Kidney epithelial cell (primary cell): ENCODE measurements at regions not wholly inside any gene's neighbourhood (a gene's known extent, or its start where the extent isn't known, plus 50 kb on each side); places are given as distances from the start of the nearest gene placed in this dataset.

Experiments used
- DNase-seq: peaks from one replicate; pipeline ENCODE4 v3.0.0-alpha.2; 2010; ENCODE audit warnings: low read depth
- H3K27me3 ChIP-seq: 2 replicates; pipeline ENCODE4 v1.6.0; 2011; ENCODE audit warnings: low read length; ENCODE audit not compliant: control insufficient read depth, insufficient read depth
- H3K36me3 ChIP-seq: 2 replicates; pipeline ENCODE4 v1.5.1; 2011; ENCODE audit warnings: low read length; ENCODE audit not compliant: control insufficient read depth, insufficient read depth
- H3K4me3 ChIP-seq: 2 replicates; pipeline ENCODE4 v1.5.1; 2011; ENCODE audit warnings: low read depth, mild to moderate bottlenecking, control low read depth, low read length
- CTCF ChIP-seq: IDR thresholded peaks from 2 replicates; pipeline ENCODE4 v1.5.1; 2011; ENCODE audit warnings: mild to moderate bottlenecking, moderate library complexity, low read length, control low read depth, inconsistent platforms; ENCODE audit not compliant: insufficient read depth, poor library complexity, severe bottlenecking

GRCh38 chr16:13492046-13492445, 427.9 kb upstream of the ERCC4 start:
- no peak overlapping the region for H3K4me3 ChIP-seq
- no peaks in the 10 kb centered on the region for H3K27me3 ChIP-seq
- no peaks in the 10 kb centered on the region for H3K36me3 ChIP-seq
- DNase-seq, result no peak
- no peak for TF ChIP-seq CTCF

- no peaks in the 10 kb centered on the region for H3K36me3 ChIP-seq
- DNase-seq, result no peak
- H3K27me3 ChIP-seq, result no peaks in the 10 kb centered on the region
- no peak for TF ChIP-seq CTCF
- H3K4me3 ChIP-seq, result no peak overlapping the region
Measured at GRCh38 chr16:13503960-13504635, 415.9 kb upstream of the ERCC4 start.

GRCh38 chr16:13507530-13507929, 412.4 kb upstream of the ERCC4 start:
- H3K4me3 ChIP-seq, result no peak overlapping the region
- no peaks in the 10 kb centered on the region for H3K36me3 ChIP-seq
- no peak for TF ChIP-seq CTCF
- DNase-seq, result no peak
- H3K27me3 ChIP-seq, result no peaks in the 10 kb centered on the region

- no peaks in the 10 kb centered on the region for H3K27me3 ChIP-seq
- DNase-seq, result no peak
- TF ChIP-seq CTCF, result no peak
- H3K4me3 ChIP-seq, result no peak overlapping the region
- H3K36me3 ChIP-seq, result no peaks in the 10 kb centered on the region
Measured at GRCh38 chr16:13510425-13511151, 409.4 kb upstream of the ERCC4 start.

- Histone ChIP-seq H3K27me3 (no peaks in the 10 kb centered on the region), H3K4me3 (no peak overlapping the region), H3K36me3 (no peaks in the 10 kb centered on the region)
- no peak for DNase-seq
- no peak for TF ChIP-seq CTCF
Measured at GRCh38 chr16:13517841-13518240, 402.1 kb upstream of the ERCC4 start.
